DMS114 treated with DMSO at 0.1 percent for 48 hours (cell line): ENCODE measurements at regions not wholly inside any gene's neighbourhood (a gene's known extent, or its start where the extent isn't known, plus 50 kb on each side); places are given as distances from the start of the nearest gene placed in this dataset.
"Not testable (repeated sequence)": the region's sequence is repeated elsewhere in the genome, so short reads cannot be mapped to it uniquely, and the experiment has no call there.

Experiments used
- DNase-seq: peaks from one replicate; lab custom pipeline; 2025; ENCODE audit not compliant: unreplicated experiment; lab: John Stamatoyannopoulos, UW

- no peak for DNase-seq
Observed at GRCh38 chr5:36522746-36523065, 83.7 kb upstream of the SLC1A3 start.

- DNase-seq = no peak
Observed at GRCh38 chr5:36523450-36523849, 83.0 kb upstream of the SLC1A3 start.

- no peak for DNase-seq
Observed at GRCh38 chr5:36523926-36524325, 82.5 kb upstream of the SLC1A3 start.

- DNase-seq = no peak
Observed at GRCh38 chr5:36526537-36526936, 79.9 kb upstream of the SLC1A3 start.

GRCh38 chr5:36528588-36528987, 77.8 kb upstream of the SLC1A3 start:
- DNase-seq = no peak

GRCh38 chr5:36529142-36529541, 77.3 kb upstream of the SLC1A3 start:
- no peak for DNase-seq

GRCh38 chr5:36530215-36530614, 76.2 kb upstream of the SLC1A3 start:
- DNase-seq = no peak

GRCh38 chr5:36531401-36531800, 75.0 kb upstream of the SLC1A3 start:
- DNase-seq = no peak

GRCh38 chr5:36535378-36535777, 71.0 kb upstream of the SLC1A3 start:
- no peak for DNase-seq

GRCh38 chr5:36535859-36536615, 70.4 kb upstream of the SLC1A3 start:
- DNase-seq = no peak

GRCh38 chr5:36536616-36537005, 69.8 kb upstream of the SLC1A3 start:
- no peak for DNase-seq

- no peak for DNase-seq
Observed at GRCh38 chr5:36537724-36538123, 68.7 kb upstream of the SLC1A3 start.

GRCh38 chr5:36552651-36553393, 53.6 kb upstream of the SLC1A3 start:
- no peak for DNase-seq

GRCh38 chr5:36555035-36555434, 51.4 kb upstream of the SLC1A3 start:
- DNase-seq = not testable (repeated sequence)
